ENCODE measurements at regions not wholly inside any gene's neighbourhood (a gene's known extent, or its start where the extent isn't known, plus 50 kb on each side); places are given as distances from the start of the nearest gene placed in this dataset.

DNA sequence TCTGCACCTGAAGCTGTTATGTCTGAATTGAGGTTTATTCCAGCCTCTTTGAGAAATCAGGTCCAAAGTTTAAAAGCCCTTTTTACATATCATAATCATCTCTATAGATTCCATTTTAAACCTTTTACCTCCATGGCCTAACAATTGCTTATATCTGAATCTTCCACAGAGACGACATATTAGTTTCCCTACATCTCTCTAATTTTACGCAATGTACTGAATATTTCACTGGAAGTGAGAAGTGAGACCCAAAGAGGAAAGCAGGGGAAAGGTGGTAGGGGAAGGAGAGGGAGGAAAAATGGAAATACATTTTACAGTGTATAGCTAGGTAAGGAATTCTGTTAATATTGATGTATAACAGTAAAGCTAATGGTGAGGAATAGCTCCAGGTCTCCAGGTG lies 189.6 kb downstream of the MZT1 start:
- no peaks in the 10 kb centered on the region for H3K27me3 ChIP-seq (ENCODE audit: insufficient read depth, poor library complexity, severe bottlenecking)
- no peak overlapping the region for H3K27ac ChIP-seq (replicated peaks)
- no peak overlapping the region for H3K4me3 ChIP-seq (replicated peaks; ENCODE audit: insufficient read depth, low read length)
- TF ChIP-seq, protein P1, sequence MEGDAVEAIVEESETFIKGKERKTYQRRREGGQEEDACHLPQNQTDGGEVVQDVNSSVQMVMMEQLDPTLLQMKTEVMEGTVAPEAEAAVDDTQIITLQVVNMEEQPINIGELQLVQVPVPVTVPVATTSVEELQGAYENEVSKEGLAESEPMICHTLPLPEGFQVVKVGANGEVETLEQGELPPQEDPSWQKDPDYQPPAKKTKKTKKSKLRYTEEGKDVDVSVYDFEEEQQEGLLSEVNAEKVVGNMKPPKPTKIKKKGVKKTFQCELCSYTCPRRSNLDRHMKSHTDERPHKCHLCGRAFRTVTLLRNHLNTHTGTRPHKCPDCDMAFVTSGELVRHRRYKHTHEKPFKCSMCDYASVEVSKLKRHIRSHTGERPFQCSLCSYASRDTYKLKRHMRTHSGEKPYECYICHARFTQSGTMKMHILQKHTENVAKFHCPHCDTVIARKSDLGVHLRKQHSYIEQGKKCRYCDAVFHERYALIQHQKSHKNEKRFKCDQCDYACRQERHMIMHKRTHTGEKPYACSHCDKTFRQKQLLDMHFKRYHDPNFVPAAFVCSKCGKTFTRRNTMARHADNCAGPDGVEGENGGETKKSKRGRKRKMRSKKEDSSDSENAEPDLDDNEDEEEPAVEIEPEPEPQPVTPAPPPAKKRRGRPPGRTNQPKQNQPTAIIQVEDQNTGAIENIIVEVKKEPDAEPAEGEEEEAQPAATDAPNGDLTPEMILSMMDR (IDR thresholded peaks at IDR 0.05; ENCODE audit: insufficient read depth, low read length), result no peak
- TF ChIP-seq GABPA (IDR thresholded peaks at IDR 0.05; ENCODE audit: low read depth), result no peak
- TF ChIP-seq SPI1 (IDR thresholded peaks at IDR 0.05; ENCODE audit: borderline replicate concordance, low read depth), result no peak
- TF ChIP-seq POLR2AphosphoS5 (IDR thresholded peaks at IDR 0.05; ENCODE audit: low read depth), result no peak
- TF ChIP-seq, protein P2, sequence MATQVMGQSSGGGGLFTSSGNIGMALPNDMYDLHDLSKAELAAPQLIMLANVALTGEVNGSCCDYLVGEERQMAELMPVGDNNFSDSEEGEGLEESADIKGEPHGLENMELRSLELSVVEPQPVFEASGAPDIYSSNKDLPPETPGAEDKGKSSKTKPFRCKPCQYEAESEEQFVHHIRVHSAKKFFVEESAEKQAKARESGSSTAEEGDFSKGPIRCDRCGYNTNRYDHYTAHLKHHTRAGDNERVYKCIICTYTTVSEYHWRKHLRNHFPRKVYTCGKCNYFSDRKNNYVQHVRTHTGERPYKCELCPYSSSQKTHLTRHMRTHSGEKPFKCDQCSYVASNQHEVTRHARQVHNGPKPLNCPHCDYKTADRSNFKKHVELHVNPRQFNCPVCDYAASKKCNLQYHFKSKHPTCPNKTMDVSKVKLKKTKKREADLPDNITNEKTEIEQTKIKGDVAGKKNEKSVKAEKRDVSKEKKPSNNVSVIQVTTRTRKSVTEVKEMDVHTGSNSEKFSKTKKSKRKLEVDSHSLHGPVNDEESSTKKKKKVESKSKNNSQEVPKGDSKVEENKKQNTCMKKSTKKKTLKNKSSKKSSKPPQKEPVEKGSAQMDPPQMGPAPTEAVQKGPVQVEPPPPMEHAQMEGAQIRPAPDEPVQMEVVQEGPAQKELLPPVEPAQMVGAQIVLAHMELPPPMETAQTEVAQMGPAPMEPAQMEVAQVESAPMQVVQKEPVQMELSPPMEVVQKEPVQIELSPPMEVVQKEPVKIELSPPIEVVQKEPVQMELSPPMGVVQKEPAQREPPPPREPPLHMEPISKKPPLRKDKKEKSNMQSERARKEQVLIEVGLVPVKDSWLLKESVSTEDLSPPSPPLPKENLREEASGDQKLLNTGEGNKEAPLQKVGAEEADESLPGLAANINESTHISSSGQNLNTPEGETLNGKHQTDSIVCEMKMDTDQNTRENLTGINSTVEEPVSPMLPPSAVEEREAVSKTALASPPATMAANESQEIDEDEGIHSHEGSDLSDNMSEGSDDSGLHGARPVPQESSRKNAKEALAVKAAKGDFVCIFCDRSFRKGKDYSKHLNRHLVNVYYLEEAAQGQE (IDR thresholded peaks at IDR 0.05; ENCODE audit: insufficient replicate concordance, low read depth), result no peak
- no peak for DNase-seq (ENCODE audit: low read depth in 1 of 2, low spot score in 1 of 2)

DNA sequence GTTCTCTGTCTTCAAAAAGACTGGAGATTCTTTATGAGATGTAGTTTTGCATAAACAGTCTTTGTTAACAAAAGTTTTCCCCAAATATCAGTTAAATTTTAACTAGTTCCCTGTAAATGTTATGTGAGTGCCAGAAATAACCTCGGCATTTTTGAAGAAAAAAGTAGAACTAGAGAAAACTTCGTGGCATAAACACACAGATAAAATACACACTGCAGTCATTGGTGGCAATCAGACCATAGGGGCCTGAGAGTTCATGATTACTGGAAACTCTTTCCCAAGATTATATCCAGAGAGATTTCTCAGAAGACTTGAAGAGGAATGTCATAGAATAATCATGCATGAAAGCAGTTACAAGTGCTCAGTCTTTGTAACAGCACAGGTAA lies 190.0 kb downstream of the MZT1 start:
- Histone ChIP-seq H3K4me3 (replicated peaks; ENCODE audit: insufficient read depth, low read length) (no peak overlapping the region), H3K27me3 (ENCODE audit: insufficient read depth, poor library complexity, severe bottlenecking) (no peaks in the 10 kb centered on the region), H3K27ac (replicated peaks) (no peak overlapping the region)
- no peak for TF ChIP-seq GABPA (IDR thresholded peaks at IDR 0.05; ENCODE audit: low read depth)
- TF ChIP-seq, protein P2 (IDR thresholded peaks at IDR 0.05; ENCODE audit: insufficient replicate concordance, low read depth), result no peak
- no peak for TF ChIP-seq SPI1 (IDR thresholded peaks at IDR 0.05; ENCODE audit: borderline replicate concordance, low read depth)
- TF ChIP-seq, protein P1 (IDR thresholded peaks at IDR 0.05; ENCODE audit: insufficient read depth, low read length), result no peak
- no peak for TF ChIP-seq POLR2AphosphoS5 (IDR thresholded peaks at IDR 0.05; ENCODE audit: low read depth)
- DNase-seq (ENCODE audit: low read depth in 1 of 2, low spot score in 1 of 2), result no peak

DNA sequence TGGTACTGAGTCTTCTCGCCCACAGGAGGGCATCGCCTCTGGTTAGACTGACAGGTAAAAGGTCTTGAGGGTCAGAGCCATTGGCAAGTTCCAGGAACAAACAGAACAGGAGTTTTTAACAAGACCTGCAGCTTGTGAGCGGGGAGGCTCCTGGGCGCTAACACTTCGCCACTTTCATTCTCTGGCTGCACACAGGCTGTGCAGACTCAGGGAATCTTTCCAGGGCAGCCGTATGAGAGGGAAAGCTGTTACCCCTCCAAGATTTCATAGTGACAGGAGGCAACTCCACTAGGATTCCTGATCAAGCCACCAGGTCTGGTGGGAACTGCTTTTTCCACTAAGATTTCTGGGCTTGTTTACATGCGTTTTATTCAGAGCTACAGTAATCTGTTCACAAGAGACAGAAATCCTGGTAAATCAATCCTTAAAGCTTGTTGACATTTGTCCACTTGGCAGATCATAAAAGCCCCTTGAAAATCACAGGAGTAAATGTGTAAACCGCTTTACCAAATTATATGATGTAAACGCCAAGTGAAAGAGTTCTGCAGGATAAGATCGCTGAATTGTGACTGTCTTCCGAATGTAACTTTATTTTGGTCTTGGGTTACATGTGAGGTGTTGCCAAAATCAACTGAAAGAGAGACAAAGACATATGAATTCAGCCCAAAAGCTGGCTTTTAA lies 190.6 kb downstream of the MZT1 start:
- no peak for DNase-seq (ENCODE audit: low read depth in 1 of 2, low spot score in 1 of 2)
- no peak overlapping the region for H3K27ac ChIP-seq (replicated peaks)
- H3K4me3 ChIP-seq (replicated peaks; ENCODE audit: insufficient read depth, low read length), result no peak overlapping the region
- TF ChIP-seq, protein P2 (IDR thresholded peaks at IDR 0.05; ENCODE audit: insufficient replicate concordance, low read depth), result no peak
- TF ChIP-seq SPI1 (IDR thresholded peaks at IDR 0.05; ENCODE audit: borderline replicate concordance, low read depth) (no peak), GABPA (IDR thresholded peaks at IDR 0.05; ENCODE audit: low read depth) (no peak), POLR2AphosphoS5 (IDR thresholded peaks at IDR 0.05; ENCODE audit: low read depth) (no peak)
- H3K27me3 ChIP-seq (ENCODE audit: insufficient read depth, poor library complexity, severe bottlenecking), result no peaks in the 10 kb centered on the region
